Activated naive CD8-positive, alpha-beta T cell treated with anti-CD3 and anti-CD28 coated beads, Interleukin-2, amount 50 U/mL, for 24 hours (primary cell): ENCODE measurements at regions not wholly inside any gene's neighbourhood (a gene's known extent, or its start where the extent isn't known, plus 50 kb on each side); places are given as distances from the start of the nearest gene placed in this dataset.

ENCODE experiments used
- ATAC-seq: fragments of 150-1000 bp; cut with Tn5 transposase; one replicate; pipeline ENCODE4 v1.10.0; 2021
- DNase-seq: peaks from one replicate; pipeline ENCODE4 v3.0.0; 2021
- H3K27ac Mint-ChIP-seq: one replicate; pipeline ENCODE4 v1.8.0; 2021; ENCODE audit warnings: mild to moderate bottlenecking, mixed read lengths
- H3K27me3 Mint-ChIP-seq: one replicate; pipeline ENCODE4 v1.8.0; 2021; ENCODE audit warnings: mixed read lengths
- H3K36me3 Mint-ChIP-seq: one replicate; pipeline ENCODE4 v1.8.0; 2021; ENCODE audit warnings: low read depth, mixed read lengths
- H3K4me1 Mint-ChIP-seq: one replicate; pipeline ENCODE4 v1.8.0; 2021; ENCODE audit warnings: mixed read lengths
- H3K4me3 Mint-ChIP-seq: one replicate; pipeline ENCODE4 v1.8.0; 2021; ENCODE audit warnings: mild to moderate bottlenecking, moderate library complexity, mixed read lengths
- H3K9me3 Mint-ChIP-seq: one replicate; pipeline ENCODE4 v1.8.0; 2021; ENCODE audit warnings: mixed read lengths

DNA sequence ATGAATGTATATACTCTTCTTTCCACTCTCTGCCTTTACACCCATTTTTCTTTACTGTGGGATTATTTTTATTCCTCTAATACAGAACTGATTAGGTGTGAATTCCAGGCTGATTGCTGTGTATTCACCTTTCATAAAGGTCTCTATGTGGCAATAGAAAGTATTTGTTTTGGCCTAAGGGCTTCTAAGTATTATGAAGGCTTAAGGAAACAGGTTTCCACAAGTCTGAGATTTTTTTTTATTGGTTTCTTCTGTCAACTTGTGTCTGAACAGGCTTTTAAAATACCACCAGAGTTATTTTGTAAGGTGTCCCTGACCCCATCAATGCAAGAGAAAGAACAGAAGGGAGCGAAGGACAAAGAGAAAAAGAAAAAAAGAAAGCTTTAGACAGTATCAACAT is 1102.0 kb upstream of the SPRY2 start:
- H3K9me3 Mint-ChIP-seq: peaks cover 7% of the 10 kb centered on the region
- no peaks in the 10 kb centered on the region for H3K36me3 Mint-ChIP-seq
- H3K27ac Mint-ChIP-seq: no peak overlapping the region
- DNase-seq: no peak
- H3K4me1 Mint-ChIP-seq: no peaks in the 10 kb centered on the region
- H3K4me3 Mint-ChIP-seq: no peak overlapping the region
- no peaks in the 10 kb centered on the region for H3K27me3 Mint-ChIP-seq
- ATAC-seq: no peak

GRCh38 chr13:81425286-81425685 is 1084.4 kb upstream of the SPRY2 start:
- ATAC-seq: no peak
- no peak for DNase-seq
- Mint-ChIP-seq H3K4me3 (no peak overlapping the region), H3K27ac (no peak overlapping the region), H3K4me1 (no peaks in the 10 kb centered on the region), H3K9me3 (peaks cover 7% of the 10 kb centered on the region), H3K27me3 (no peaks in the 10 kb centered on the region), H3K36me3 (no peaks in the 10 kb centered on the region)

- ATAC-seq: no peak
- H3K36me3 Mint-ChIP-seq: no peaks in the 10 kb centered on the region
- peaks cover 2% of the 10 kb centered on the region for H3K9me3 Mint-ChIP-seq
- no peaks in the 10 kb centered on the region for H3K4me1 Mint-ChIP-seq
- no peak overlapping the region for H3K27ac Mint-ChIP-seq
- DNase-seq: no peak
- no peaks in the 10 kb centered on the region for H3K27me3 Mint-ChIP-seq
- no peak overlapping the region for H3K4me3 Mint-ChIP-seq
Observed at GRCh38 chr13:81409284-81409683, 1068.4 kb upstream of the SPRY2 start.

GRCh38 chr13:81408647-81409046 is 1067.7 kb upstream of the SPRY2 start:
- H3K27me3 Mint-ChIP-seq: no peaks in the 10 kb centered on the region
- no peaks in the 10 kb centered on the region for H3K4me1 Mint-ChIP-seq
- DNase-seq (no peak), ATAC-seq (no peak)
- H3K36me3 Mint-ChIP-seq: no peaks in the 10 kb centered on the region
- H3K4me3 Mint-ChIP-seq: no peak overlapping the region
- no peaks in the 10 kb centered on the region for H3K9me3 Mint-ChIP-seq
- H3K27ac Mint-ChIP-seq: no peak overlapping the region

DNA sequence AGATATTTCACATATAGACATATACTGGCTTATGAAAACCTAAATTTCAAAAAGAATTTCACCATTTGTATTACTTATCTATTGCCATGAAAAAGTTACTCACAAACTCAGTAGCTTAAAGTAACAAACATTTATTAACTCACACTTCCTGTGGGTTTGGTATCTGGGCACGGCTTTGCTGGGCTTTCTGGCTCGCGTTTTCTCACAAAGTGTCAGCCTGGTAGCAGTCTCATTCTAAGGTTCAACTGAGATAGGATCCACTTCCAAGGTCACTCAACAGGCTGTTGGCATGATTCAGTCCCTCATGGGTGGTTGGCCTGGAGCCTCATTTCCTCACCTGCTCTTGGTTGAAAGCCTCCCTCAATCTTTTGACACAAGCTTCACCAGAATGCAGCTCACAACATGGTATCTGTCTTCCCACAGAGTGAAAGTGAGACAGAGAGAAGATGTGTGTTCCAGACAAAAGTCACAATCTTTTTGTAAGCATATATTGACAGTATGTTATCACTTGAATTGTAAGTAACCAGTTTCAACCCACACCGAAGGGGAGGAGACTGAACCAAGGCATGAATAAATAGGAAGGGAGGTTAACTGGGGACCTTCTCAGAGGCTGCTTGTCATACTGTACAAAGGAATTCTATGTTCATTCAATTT is 1065.8 kb upstream of the SPRY2 start:
- H3K4me1 Mint-ChIP-seq: no peaks in the 10 kb centered on the region
- H3K9me3 Mint-ChIP-seq: peaks cover 7% of the 10 kb centered on the region
- no peaks in the 10 kb centered on the region for H3K36me3 Mint-ChIP-seq
- no peak overlapping the region for H3K4me3 Mint-ChIP-seq
- ATAC-seq (no peak), DNase-seq (no peak)
- no peak overlapping the region for H3K27ac Mint-ChIP-seq
- no peaks in the 10 kb centered on the region for H3K27me3 Mint-ChIP-seq

DNA sequence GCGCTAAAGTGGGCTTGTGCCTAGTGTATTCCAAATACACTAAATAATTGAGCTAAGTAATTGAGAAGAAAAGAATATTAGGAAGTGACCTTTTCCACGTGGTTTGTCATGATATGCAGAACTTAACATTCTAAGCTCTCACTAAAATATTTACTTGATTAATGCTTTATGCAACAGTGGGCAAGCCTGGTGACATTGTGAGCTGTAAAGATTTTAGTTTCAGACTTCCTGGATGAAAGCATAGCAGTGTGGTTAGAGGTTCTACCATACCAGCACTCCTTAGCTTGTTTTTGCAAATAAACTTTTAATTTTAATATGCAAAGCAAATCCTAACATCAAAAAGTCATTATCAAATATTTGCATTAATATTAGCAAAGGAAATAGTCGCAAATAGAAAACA is 1065.1 kb upstream of the SPRY2 start:
- H3K9me3 Mint-ChIP-seq: peaks cover 7% of the 10 kb centered on the region
- H3K4me1 Mint-ChIP-seq: no peaks in the 10 kb centered on the region
- H3K4me3 Mint-ChIP-seq: no peak overlapping the region
- H3K27ac Mint-ChIP-seq: no peak overlapping the region
- H3K36me3 Mint-ChIP-seq: no peaks in the 10 kb centered on the region
- H3K27me3 Mint-ChIP-seq: no peaks in the 10 kb centered on the region
- ATAC-seq: no peak
- DNase-seq: no peak

GRCh38 chr13:81396192-81396591 is 1055.3 kb upstream of the SPRY2 start:
- no peak for DNase-seq
- peaks cover 10% of the 10 kb centered on the region for H3K9me3 Mint-ChIP-seq
- H3K27me3 Mint-ChIP-seq: no peaks in the 10 kb centered on the region
- H3K36me3 Mint-ChIP-seq: no peaks in the 10 kb centered on the region
- no peak for ATAC-seq
- no peak overlapping the region for H3K27ac Mint-ChIP-seq
- H3K4me1 Mint-ChIP-seq: no peaks in the 10 kb centered on the region
- H3K4me3 Mint-ChIP-seq: no peak overlapping the region

DNA sequence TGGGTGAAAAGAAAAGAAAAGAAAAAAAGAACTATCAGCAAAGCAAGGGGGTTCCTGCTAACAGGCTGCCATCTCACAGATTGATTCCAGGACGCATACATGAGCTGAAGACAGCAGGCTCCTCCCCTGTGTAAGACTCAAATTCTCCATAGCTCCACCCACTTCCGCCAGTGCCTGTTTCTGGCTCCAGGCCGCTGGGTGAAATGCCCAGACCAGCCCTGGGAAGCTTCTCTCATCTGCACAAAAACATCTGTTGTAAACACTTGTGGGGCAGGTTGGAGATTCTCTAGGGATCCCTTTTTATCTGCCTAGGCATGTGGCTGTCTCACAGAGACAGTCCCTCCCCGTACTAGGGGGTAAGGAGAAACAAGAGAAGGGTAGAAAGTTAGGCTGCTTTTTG is 1054.4 kb upstream of the SPRY2 start:
- H3K36me3 Mint-ChIP-seq: no peaks in the 10 kb centered on the region
- no peaks in the 10 kb centered on the region for H3K27me3 Mint-ChIP-seq
- H3K9me3 Mint-ChIP-seq: peaks cover 10% of the 10 kb centered on the region
- DNase-seq (no peak), ATAC-seq (no peak)
- H3K4me3 Mint-ChIP-seq: no peak overlapping the region
- no peaks in the 10 kb centered on the region for H3K4me1 Mint-ChIP-seq
- no peak overlapping the region for H3K27ac Mint-ChIP-seq

GRCh38 chr13:81394640-81395039 is 1053.7 kb upstream of the SPRY2 start:
- DNase-seq (no peak), ATAC-seq (no peak)
- Mint-ChIP-seq H3K9me3 (peaks cover 14% of the 10 kb centered on the region), H3K36me3 (no peaks in the 10 kb centered on the region), H3K4me3 (no peak overlapping the region), H3K4me1 (no peaks in the 10 kb centered on the region), H3K27me3 (no peaks in the 10 kb centered on the region), H3K27ac (no peak overlapping the region)

DNA sequence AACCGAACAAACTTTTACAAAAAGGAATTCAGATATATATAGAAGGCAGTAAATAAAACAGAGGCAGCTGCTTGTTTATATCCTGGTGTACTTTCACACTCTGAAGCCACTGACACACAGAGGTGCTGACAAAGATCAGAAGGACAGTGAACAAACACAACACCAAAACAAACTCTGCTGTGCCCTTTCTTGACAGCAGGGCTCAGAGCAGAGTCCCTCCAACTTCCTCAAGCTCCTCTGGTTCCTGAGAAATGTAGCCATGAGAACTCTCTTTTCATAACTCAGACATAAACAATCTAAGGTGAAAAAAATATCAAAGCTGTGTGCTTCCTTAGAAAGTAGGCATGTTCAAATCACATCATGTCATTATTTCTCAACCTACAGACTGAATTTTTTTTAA is 1052.8 kb upstream of the SPRY2 start:
- Mint-ChIP-seq H3K27ac (no peak overlapping the region), H3K9me3 (peaks cover 20% of the 10 kb centered on the region), H3K36me3 (no peaks in the 10 kb centered on the region), H3K4me3 (no peak overlapping the region), H3K4me1 (no peaks in the 10 kb centered on the region), H3K27me3 (no peaks in the 10 kb centered on the region)
- DNase-seq (no peak), ATAC-seq (no peak)

DNA sequence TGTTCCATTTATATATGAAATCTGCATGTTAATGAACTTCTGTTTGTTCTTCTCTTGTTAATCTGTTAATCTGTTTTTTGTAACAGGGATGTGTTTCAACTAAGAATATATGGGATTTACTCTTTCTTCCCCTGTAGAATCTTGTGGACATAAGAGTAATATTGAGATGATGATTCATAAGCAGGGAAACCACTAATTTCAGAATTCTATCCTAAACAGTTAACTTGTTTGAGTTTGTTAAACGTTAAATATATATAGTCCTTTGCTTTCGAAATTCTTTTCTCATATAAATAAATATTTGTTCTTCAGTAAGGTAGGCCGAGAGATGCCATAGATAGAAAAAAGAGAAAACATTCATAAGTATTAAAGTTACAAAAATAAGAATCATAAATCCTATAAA is 1052.2 kb upstream of the SPRY2 start:
- DNase-seq (no peak), ATAC-seq (no peak)
- H3K4me1 Mint-ChIP-seq: no peaks in the 10 kb centered on the region
- H3K9me3 Mint-ChIP-seq: peaks cover 20% of the 10 kb centered on the region
- no peak overlapping the region for H3K27ac Mint-ChIP-seq
- H3K36me3 Mint-ChIP-seq: no peaks in the 10 kb centered on the region
- no peaks in the 10 kb centered on the region for H3K27me3 Mint-ChIP-seq
- no peak overlapping the region for H3K4me3 Mint-ChIP-seq

DNA sequence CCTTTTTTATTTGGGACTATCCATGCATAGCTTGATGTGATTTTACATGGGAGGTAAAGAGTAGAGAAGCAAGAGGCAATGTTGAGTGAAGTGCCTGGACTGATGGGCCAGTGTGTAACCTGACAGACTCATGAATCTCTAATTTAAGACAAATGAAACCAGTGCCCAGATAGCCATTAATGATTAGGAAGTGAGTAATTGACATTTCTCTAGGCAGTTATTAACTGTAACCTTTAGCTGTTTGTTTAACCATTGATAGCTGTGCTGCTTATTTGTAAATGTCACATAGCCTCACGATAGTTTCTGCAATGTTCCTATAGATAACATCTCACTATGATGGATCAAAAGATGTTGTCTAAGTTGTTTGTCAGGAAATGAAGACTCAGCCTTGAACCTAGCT is 1047.5 kb upstream of the SPRY2 start:
- DNase-seq (no peak), ATAC-seq (no peak)
- no peaks in the 10 kb centered on the region for H3K27me3 Mint-ChIP-seq
- peaks cover 16% of the 10 kb centered on the region for H3K9me3 Mint-ChIP-seq
- no peak overlapping the region for H3K27ac Mint-ChIP-seq
- no peaks in the 10 kb centered on the region for H3K36me3 Mint-ChIP-seq
- H3K4me3 Mint-ChIP-seq: no peak overlapping the region
- no peaks in the 10 kb centered on the region for H3K4me1 Mint-ChIP-seq

- Mint-ChIP-seq H3K4me1 (no peaks in the 10 kb centered on the region), H3K4me3 (no peak overlapping the region), H3K36me3 (no peaks in the 10 kb centered on the region), H3K27ac (no peak overlapping the region), H3K27me3 (no peaks in the 10 kb centered on the region), H3K9me3 (peaks cover 12% of the 10 kb centered on the region)
- DNase-seq (no peak), ATAC-seq (no peak)
Observed at GRCh38 chr13:81383444-81383843, 1042.5 kb upstream of the SPRY2 start.

DNA sequence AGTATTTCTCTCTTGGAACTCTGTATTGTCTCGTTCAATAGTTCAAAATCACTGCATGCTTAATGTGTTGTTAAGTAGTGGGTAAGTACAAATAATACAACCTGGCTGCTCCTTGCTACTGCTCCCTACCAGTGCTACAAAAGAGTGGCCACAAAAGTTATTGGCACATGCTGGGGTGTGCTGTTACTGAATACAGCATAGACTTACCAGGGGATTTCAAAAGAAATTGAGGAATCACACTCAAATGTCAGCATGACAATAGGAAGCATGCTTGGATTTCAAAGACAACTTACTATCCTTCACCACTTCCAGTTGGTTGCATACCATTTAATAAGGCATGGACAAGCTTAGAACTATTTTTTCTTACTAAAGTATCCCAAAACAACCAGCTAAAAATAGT is 1041.3 kb upstream of the SPRY2 start:
- Mint-ChIP-seq H3K9me3 (peaks cover 12% of the 10 kb centered on the region), H3K4me1 (no peaks in the 10 kb centered on the region), H3K4me3 (no peak overlapping the region), H3K36me3 (no peaks in the 10 kb centered on the region), H3K27ac (no peak overlapping the region), H3K27me3 (no peaks in the 10 kb centered on the region)
- ATAC-seq: no peak
- DNase-seq: no peak

- Mint-ChIP-seq H3K36me3 (no peaks in the 10 kb centered on the region), H3K9me3 (peaks cover 16% of the 10 kb centered on the region), H3K27ac (no peak overlapping the region), H3K27me3 (no peaks in the 10 kb centered on the region), H3K4me3 (no peak overlapping the region), H3K4me1 (no peaks in the 10 kb centered on the region)
- ATAC-seq: no peak
- DNase-seq: no peak
Observed at GRCh38 chr13:81381560-81381959, 1040.6 kb upstream of the SPRY2 start.

- Mint-ChIP-seq H3K9me3 (peaks cover 15% of the 10 kb centered on the region), H3K36me3 (no peaks in the 10 kb centered on the region), H3K4me3 (no peak overlapping the region), H3K27ac (no peak overlapping the region), H3K27me3 (no peaks in the 10 kb centered on the region), H3K4me1 (no peaks in the 10 kb centered on the region)
- DNase-seq (no peak), ATAC-seq (no peak)
Observed at GRCh38 chr13:81379183-81379582, 1038.3 kb upstream of the SPRY2 start.
